HS-27A (cell line): ENCODE measurements at regions not wholly inside any gene's neighbourhood (a gene's known extent, or its start where the extent isn't known, plus 50 kb on each side); places are given as distances from the start of the nearest gene placed in this dataset.

ENCODE experiments used
- DNase-seq: peaks from one replicate; pipeline ENCODE4 v3.0.0-alpha.2; 2012; ENCODE audit warnings: low read depth, missing footprints

- no peak for DNase-seq
Observed at GRCh38 chr4:65120287-65120686, 550.0 kb downstream of the EPHA5 start.

- no peak for DNase-seq
Observed at GRCh38 chr4:65102419-65102818, 567.9 kb downstream of the EPHA5 start.

DNA sequence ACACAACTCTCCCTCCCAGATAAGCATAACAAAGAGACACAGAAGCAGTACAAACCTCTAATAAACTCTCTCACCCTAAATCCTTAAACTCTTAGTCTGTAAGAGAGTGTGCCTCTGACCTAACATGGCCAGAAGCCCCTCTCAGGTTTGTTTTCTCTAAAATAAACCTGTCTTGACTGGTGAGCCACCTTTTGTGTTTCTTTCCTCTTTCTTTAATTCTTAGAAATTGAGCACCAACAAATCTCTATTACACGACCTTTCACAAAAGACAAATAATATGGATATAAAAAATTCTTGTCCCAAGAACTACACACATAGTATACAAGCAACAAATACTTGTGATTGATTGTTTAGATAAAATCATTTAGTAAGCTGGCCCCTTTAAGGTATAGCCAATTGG, 573.7 kb downstream of the EPHA5 start:
- no peak for DNase-seq

- peak; percentile 53 for DNase-seq
Observed at GRCh38 chr4:65089666-65090065, 580.6 kb downstream of the EPHA5 start.

DNA sequence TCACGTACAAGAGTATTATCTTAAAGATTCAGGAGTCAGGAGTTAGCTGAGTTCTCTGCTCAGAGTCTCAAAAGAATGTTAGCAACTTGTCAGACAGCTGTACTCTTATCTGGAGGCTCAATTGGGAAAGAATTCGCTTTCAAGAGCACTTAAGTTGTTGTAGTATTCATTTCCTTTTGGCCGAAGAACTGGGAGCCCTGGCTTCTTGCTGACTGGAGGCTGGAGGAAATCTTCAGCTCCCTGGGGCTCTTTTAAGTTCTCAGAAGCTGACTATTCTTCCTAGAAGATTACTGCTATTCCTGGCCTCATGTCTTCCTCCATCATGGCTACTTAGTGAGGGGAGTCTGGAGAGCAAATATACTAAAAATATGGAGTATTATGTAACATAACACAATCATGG, 587.2 kb downstream of the EPHA5 start:
- DNase-seq, result no peak

DNA sequence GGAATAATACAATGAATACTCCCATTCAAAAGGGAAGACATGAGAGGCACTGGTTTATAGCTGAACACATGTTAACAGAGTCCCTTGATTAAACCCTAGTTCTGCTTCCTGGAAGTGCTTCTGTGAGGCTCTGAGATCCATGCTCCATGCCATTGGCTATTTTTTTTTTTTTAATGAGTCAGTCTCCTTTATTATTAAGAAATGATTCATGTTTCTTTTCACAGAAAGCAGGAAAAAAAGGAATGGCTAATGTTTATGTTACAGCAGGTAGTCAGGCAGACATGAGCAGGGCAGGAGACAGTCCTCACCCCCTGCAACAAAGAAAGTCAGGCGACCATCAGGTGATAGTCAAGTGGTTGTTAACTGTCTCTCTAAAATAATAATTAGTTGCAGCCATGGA, 598.7 kb downstream of the EPHA5 start:
- DNase-seq, result no peak

DNA sequence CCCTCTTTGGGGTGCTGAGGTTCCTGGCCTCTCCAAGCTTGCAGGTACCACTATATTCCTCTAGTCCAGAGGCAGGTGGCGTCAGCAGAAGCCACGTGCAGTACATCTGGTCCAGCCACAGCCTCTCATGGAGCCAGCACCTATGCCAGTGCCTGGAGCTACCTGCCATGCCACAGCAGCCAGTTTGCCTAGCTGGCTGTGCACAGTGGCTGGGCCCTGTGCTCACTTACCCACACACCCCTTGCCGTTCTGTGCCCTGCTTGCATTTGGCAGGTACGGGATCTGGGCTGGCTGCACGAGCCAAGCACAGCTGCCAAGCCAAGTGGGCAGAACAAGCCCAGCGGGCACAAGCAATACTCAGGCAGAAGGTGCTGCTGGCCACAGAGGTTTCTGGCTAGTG, 601.1 kb downstream of the EPHA5 start:
- no peak for DNase-seq

GRCh38 chr4:65066106-65066505, 604.2 kb downstream of the EPHA5 start:
- DNase-seq, result no peak

- no peak for DNase-seq
Observed at GRCh38 chr4:65063601-65064000, 606.7 kb downstream of the EPHA5 start.

DNA sequence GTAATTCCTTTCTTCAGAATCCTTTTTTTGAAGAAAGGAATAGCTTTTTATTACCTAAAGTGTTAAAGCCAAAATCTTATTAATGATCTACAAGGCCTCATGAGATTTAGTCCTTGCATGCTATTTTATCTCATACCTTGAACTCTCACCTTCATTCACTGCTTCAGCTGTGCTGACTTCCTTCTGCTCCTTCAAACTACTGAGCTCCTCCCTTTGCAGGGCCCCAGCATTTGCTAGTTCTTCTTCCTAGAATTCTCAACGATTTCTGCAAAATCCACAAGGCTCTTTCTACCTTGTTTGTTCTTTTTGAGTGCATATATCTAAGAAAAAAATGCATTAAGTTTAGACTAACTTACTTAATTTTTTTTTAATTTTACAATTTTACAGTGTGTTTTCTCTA, 619.5 kb downstream of the EPHA5 start:
- DNase-seq, result no peak

DNA sequence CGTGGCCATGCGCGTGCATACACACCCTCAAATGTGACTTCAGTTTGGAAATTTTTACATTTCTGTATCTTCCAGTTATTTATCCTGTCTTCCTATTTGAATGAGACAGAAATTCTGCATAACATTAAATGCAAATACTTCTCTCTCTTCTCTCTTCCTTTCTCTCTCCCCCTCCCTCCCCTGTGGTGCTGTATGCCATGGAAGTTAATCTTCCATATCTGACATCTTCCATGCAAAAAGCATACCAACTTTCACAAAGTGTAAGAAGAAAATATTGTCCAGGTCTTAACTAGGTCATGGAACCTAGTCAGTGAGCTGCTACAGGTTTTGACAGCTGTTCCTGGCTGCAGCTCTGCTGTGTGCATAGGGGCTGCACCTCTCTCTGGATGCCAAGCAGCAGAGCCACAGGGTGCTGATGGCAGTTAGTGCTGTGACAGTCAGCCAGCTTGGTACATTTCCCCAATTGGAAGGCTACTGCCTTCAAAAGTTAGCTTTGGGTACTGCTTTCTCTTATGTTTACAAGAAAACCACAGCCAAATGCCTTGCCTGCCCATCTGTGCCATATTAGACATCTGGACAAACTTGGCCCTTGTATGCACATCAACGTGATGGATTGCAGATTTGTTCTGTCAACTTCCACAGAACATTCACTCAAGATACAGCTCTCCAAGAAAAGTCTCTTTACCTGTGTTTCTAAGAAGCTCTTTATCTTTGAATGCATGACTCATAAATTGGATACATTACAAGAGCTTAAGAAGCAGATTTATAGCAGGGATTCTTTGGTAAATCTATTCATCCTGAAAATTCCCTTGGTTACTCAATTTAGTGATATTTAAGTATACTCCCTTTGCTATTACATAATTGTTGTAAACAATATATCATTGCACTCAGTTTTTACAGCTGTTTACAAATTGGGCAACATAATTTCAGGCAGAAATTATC, 623.8 kb downstream of the EPHA5 start:
- DNase-seq, result no peak

DNA sequence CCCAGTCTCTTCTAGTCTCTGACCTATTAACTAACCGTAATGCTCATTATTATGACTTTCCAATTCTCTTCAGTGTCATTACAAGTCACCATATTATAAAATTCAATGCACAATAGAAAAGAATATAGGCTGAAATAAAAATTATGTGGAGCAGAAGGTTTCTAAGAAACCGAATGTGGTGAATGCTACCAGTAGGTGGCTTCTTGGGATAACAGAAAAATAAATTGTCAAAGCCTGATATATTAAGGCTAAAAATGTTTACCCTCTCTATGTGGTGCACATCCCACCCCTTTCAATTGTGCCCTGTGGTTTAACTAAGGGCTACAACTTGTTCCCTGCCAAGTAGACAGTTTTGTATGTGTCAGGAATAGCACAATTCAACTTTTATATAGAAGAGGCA, 624.6 kb upstream of the TECRL start:
- DNase-seq, result no peak

- DNase-seq, result no peak
Observed at GRCh38 chr4:65028592-65028991, 619.3 kb upstream of the TECRL start.

DNA sequence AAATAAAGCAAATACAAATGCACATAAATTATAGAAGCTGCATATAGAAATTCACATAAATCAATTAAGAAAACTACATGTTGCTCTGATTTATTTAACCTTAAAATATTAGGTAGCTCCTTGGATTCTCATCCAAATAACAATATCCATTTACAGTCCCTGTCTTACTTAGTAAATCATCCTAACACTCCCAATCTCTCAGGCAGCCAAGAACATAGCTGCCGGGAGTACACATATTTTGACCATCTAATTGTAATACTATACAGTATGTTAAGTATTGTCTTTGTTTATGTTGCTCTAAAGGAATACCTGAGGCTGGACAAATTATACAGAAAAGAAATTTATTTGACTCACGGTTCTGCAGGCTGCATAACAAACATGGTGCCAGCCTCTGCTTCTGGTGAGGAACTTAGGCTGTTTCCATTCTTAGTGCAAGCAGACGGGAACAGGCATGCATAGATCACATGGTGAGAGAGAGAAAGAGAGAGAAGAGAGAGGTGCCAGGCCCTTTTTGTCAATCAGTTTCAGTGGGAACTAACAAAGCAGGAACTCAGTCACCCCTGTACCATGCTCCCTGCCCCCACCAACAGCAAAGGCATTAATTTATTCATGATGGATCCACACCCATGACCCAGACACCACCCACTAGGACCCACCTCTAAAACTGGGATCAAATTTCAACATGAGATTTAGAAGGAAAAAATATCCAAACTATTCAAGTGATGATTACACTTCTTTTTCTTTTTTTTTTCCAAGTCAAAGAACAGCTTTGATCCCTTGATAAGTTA, 614.8 kb upstream of the TECRL start:
- DNase-seq, result no peak

- no peak for DNase-seq
Observed at GRCh38 chr4:65023081-65023480, 613.8 kb upstream of the TECRL start.

DNA sequence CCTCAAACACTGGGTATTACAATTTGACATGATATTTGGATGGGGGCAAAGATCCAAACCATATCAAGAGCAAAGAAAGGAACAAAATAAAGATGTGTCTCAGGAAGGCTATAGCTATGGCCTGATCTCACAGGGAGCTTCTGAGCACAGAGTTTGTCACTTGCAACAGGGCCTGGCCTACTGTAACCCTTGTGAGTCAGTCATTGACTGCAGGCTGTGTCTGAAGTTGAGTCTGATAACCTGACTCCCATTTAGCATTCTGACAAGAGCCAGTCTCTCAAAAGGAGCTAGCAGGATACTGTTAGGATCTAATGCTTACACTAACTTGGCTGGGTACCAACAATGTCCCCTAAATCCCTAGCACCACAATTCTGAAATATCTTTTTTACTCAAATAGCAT, 612.5 kb upstream of the TECRL start:
- no peak for DNase-seq

- no peak for DNase-seq
Observed at GRCh38 chr4:65021149-65021548, 611.9 kb upstream of the TECRL start.

- DNase-seq, result no peak
Observed at GRCh38 chr4:65019775-65020174, 610.5 kb upstream of the TECRL start.

GRCh38 chr4:65018313-65018712, 609.1 kb upstream of the TECRL start:
- DNase-seq, result no peak

DNA sequence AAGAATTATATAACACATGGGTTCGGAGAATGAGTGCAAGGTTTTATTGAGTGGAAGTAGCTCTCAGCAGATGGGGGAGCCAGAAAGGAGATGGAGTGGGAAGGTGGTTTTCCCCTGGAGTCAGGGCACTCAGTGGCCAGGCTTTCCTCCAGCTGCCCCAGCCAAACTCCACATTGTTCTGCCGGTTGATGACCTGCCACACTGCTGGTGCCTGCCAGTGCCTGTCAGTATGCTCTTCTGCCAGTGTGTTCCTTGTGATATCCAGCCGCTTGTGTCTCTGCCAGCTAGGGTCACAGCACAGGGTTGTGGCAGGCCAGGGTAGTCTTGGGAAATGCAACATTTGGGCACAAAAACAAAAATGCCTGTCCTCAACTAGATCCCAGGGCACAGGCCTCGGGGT, 604.8 kb upstream of the TECRL start:
- DNase-seq, result no peak

- peak; percentile 48 for DNase-seq
Observed at GRCh38 chr4:65007841-65008439, 598.7 kb upstream of the TECRL start.

- no peak for DNase-seq
Observed at GRCh38 chr4:64975177-64975576, 565.9 kb upstream of the TECRL start.

DNA sequence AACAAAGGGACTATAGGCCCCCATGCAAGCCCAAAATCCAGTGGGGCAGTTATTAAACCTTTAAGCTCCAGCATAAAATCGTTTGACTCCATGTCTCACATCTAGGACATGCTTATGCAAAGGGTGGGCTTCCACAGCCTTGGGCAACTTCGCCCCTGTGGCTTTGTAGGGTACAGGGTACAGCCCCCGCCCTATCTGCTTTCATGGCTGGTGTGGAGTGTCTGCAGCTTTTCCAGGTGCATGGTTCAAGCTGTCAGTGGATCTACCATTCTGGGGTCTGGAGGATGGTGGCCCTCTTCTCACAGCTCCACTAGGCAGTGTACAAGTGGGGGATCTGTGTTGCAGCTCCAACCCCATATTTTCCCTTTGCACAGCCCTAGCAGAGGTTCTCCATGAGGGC, 559.8 kb upstream of the TECRL start:
- no peak for DNase-seq
